GM13977 (cell line): ENCODE measurements at regions not wholly inside any gene's neighbourhood (a gene's known extent, or its start where the extent isn't known, plus 50 kb on each side); places are given as distances from the start of the nearest gene placed in this dataset.

Source experiments
- DNase-seq: peaks from one replicate; pipeline ENCODE4 v3.0.0; 2012; ENCODE audit warnings: low spot score
- CTCF ChIP-seq: IDR thresholded peaks from 2 replicates; pipeline ENCODE4 v1.5.1; 2012; ENCODE audit warnings: mild to moderate bottlenecking, control low read depth; ENCODE audit not compliant: insufficient read depth; ENCODE audit errors: extremely low read depth, missing control alignments
- in situ Hi-C: fragments of 300-500 bp; cut with MboI; formaldehyde crosslinking; loops from one replicate; pipeline ENCODE4 v1.12.0; 2022; ENCODE audit warnings: low sequenced_read_pairs, low pct_unique_long_range_greater_than_20kb, mixed read lengths, inconsistent platforms; ENCODE audit not compliant: unreplicated experiment

GRCh38 chr19:27776020-27776419 lies 1436.9 kb downstream of the UQCRFS1 start:
- no peak for DNase-seq
- TF ChIP-seq CTCF: no peak
- in situ Hi-C loops: no loop called here

DNA sequence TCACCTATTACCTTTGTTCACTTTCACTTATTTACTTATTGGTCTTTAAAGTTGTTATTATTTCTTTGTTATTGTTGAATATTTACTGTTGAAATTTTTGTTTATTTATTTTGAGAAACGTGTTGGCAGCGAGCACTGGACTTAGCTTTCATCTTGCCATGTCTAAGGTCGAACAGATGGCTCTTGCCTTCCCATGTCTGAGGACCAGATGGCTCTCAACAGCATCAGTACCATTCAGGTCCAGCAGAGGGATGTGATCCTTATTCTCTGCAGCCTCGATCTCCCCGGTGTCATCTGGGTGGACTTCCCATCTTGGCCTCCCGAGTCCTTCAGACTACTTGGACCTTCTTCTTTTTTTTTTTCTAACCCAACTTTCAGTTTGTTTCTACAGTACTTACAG lies 1437.6 kb downstream of the UQCRFS1 start:
- no peak for TF ChIP-seq CTCF
- in situ Hi-C loops: no loop called here
- no peak for DNase-seq

GRCh38 chr19:27774827-27775226 lies 1438.1 kb downstream of the UQCRFS1 start:
- in situ Hi-C loops: no loop called here
- peak; percentile 33 for TF ChIP-seq CTCF
- DNase-seq: no peak

DNA sequence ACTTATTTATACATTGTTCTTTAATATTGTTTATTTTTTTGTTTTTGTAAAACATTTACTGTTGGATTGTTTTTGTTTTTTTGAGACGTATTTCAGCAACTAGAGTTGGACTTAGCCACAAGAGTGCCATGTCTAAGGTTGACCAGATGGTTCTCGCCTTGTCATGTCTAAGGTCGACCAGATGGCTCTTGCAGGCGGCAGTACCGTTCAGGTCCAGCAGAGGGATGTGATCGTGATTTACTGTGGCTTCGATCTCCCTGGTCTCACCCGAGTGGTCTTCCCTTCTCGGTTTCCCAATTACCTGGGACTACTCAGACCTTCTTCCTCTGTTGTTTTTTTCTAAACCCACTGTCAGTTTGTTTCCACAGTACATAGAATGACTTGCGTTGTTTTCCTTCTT lies 1438.6 kb downstream of the UQCRFS1 start:
- in situ Hi-C loops: no loop called here
- no peak for DNase-seq

GRCh38 chr19:27773318-27774094 lies 1439.4 kb downstream of the UQCRFS1 start:
- DNase-seq: no peak
- in situ Hi-C loops: no loop called here

More for the DNA sequence above, 1438.6 kb downstream of the UQCRFS1 start:
- TF ChIP-seq CTCF: no peak

DNA sequence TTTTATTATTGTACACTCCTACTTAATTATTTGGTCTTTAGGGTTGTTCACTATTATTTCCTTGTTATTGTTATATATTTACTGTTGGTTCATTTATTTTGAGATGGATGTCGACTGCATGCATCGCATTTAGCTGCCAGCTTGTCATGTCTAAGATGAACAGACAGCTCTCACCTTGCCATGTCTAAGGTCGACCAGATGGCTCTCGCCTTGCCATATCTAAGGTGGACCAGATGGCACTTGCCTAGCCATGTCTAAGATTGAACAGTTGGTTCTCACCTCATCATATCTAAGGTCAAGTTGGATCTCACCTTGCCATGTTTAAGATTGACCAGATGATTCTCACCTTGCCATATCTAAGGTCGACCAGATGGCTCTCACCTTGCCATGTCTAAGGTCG lies 1440.9 kb downstream of the UQCRFS1 start:
- in situ Hi-C loops: no loop called here
- no peak for DNase-seq
- no peak for TF ChIP-seq CTCF

More at GRCh38 chr19:27773318-27774094, 1439.4 kb downstream of the UQCRFS1 start:
- no peak for TF ChIP-seq CTCF
